Suprapubic skin (tissue), 4 donors: ENCODE measurements at regions not wholly inside any gene's neighbourhood (a gene's known extent, or its start where the extent isn't known, plus 50 kb on each side); places are given as distances from the start of the nearest gene placed in this dataset.

Experiments
- DNase-seq, 2 donors: peaks; one replicate each; pipeline ENCODE4 v3.0.0-alpha.2; 2019; ENCODE audit warnings: low spot score in 2 of 2
- H3K27ac ChIP-seq: fragments of 200-600 bp; sonication (generic); one replicate; pipeline ENCODE4 v1.5.1; 2019
- H3K27me3 ChIP-seq: fragments of 200-600 bp; sonication (generic); one replicate; pipeline ENCODE4 v1.5.1; 2019
- H3K36me3 ChIP-seq: fragments of 200-600 bp; sonication (generic); one replicate; pipeline ENCODE4 v1.5.1; 2019
- H3K4me1 ChIP-seq: fragments of 200-600 bp; sonication (generic); one replicate; pipeline ENCODE4 v1.5.1; 2019
- H3K4me3 ChIP-seq: fragments of 200-600 bp; sonication (generic); one replicate; pipeline ENCODE4 v1.5.1; 2019; ENCODE audit warnings: mild to moderate bottlenecking
- H3K9me3 ChIP-seq: fragments of 200-600 bp; sonication (generic); one replicate; pipeline ENCODE4 v1.5.1; 2019
- EP300 ChIP-seq: sonication (generic); formaldehyde crosslinking; IDR thresholded peaks from one replicate; pipeline ENCODE4 v1.6.1; 2017; ENCODE audit warnings: antibody characterized with exemption
- POLR2A ChIP-seq, 2 donors: fragments of 450-650 bp; IDR thresholded peaks; one replicate each; pipeline ENCODE4 v1.6.1; 2017; ENCODE audit warnings: antibody characterized with exemption in 2 of 2, mild to moderate bottlenecking in 2 of 2, moderate library complexity in 2 of 2
- POLR2AphosphoS5 ChIP-seq, 3 donors: sonication (generic); formaldehyde crosslinking; IDR thresholded peaks; one replicate each; pipeline ENCODE4 v1.6.1; 2017; ENCODE audit warnings: antibody characterized with exemption in 3 of 3
- WGBS: methylation state at CpG from one replicate; pipeline ENCODE4 v1.1.5; 2018; 5-methylcytosine and 5-hydroxymethylcytosine counted together
- TF ChIP-seq, protein P1 (sequence below), 2 donors: fragments of 200-600 bp in 1 of 2; fragments of 450-650 bp in 1 of 2; sonication (generic) in 1 of 2; IDR thresholded peaks; one replicate each; pipeline ENCODE4 v1.5.1; 2016 to 2019; ENCODE audit warnings: antibody characterized with exemption in 2 of 2, mild to moderate bottlenecking in 1 of 2, moderate library complexity in 1 of 2

DNA sequence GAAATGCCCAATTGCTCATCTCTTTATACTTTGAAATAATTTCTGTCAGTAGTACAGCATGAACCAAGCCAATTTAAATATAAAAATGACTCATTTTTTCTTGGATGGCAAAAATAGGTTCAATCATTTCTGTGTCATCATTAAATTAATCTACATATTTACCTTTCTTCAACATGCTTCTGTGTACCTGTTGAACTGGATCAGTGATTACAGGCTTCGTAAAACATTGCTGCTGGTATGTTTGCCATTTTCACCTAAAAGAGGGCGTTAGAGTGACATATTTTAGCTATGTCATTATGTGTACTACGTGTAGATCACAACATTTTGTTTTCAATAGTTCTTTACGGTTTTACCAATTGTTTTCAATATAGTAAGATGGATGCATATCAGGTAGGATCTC is 340.5 kb upstream of the MAOA start:
- peaks cover 4% of the 10 kb centered on the region for H3K4me1 ChIP-seq
- no peak overlapping the region for H3K27ac ChIP-seq
- H3K4me3 ChIP-seq: no peak overlapping the region
- H3K36me3 ChIP-seq: no peaks in the 10 kb centered on the region
- no peaks in the 10 kb centered on the region for H3K9me3 ChIP-seq
- TF ChIP-seq EP300: no peak
- TF ChIP-seq, protein P1, sequence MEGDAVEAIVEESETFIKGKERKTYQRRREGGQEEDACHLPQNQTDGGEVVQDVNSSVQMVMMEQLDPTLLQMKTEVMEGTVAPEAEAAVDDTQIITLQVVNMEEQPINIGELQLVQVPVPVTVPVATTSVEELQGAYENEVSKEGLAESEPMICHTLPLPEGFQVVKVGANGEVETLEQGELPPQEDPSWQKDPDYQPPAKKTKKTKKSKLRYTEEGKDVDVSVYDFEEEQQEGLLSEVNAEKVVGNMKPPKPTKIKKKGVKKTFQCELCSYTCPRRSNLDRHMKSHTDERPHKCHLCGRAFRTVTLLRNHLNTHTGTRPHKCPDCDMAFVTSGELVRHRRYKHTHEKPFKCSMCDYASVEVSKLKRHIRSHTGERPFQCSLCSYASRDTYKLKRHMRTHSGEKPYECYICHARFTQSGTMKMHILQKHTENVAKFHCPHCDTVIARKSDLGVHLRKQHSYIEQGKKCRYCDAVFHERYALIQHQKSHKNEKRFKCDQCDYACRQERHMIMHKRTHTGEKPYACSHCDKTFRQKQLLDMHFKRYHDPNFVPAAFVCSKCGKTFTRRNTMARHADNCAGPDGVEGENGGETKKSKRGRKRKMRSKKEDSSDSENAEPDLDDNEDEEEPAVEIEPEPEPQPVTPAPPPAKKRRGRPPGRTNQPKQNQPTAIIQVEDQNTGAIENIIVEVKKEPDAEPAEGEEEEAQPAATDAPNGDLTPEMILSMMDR (IDR thresholded peaks at IDR 0.05): no peak
- no peak for TF ChIP-seq POLR2A (IDR thresholded peaks at IDR 0.05)
- TF ChIP-seq POLR2AphosphoS5 (IDR thresholded peaks at IDR 0.05): no peak
- no peaks in the 10 kb centered on the region for H3K27me3 ChIP-seq
- whole genome bisulfite sequencing: 44% methylated on average over 4 of the region's 4 CpGs
- DNase-seq: no peak

DNA sequence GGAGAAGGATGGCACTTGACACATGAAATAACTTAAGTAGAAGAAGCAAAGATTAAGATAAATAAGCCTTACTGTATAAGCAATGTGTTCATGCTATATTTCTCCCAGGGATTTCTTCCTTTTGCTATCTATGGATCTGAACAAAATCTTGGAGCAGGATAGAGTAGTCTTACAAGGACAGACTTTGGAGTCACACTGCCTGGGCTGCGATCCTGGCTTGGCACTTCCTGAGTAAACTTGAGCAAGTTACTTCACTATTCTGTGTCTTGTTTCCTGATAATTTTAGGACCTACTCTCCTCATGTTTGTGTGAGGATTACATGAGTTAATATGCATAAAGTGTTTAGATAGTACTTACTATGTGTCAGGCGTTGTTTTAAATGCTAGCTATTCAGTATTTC is 340.0 kb upstream of the MAOA start:
- no peaks in the 10 kb centered on the region for H3K27me3 ChIP-seq
- TF ChIP-seq POLR2A (IDR thresholded peaks at IDR 0.05) (no peak), EP300 (no peak), POLR2AphosphoS5 (IDR thresholded peaks at IDR 0.05) (no peak)
- TF ChIP-seq, protein P1 (IDR thresholded peaks at IDR 0.05): no peak
- no peak overlapping the region for H3K4me3 ChIP-seq
- 59% methylated on average over 2 of the region's 2 CpGs for WGBS
- H3K36me3 ChIP-seq: no peaks in the 10 kb centered on the region
- no peak overlapping the region for H3K27ac ChIP-seq
- H3K4me1 ChIP-seq: peaks cover 4% of the 10 kb centered on the region
- H3K9me3 ChIP-seq: no peaks in the 10 kb centered on the region
- no peak for DNase-seq

DNA sequence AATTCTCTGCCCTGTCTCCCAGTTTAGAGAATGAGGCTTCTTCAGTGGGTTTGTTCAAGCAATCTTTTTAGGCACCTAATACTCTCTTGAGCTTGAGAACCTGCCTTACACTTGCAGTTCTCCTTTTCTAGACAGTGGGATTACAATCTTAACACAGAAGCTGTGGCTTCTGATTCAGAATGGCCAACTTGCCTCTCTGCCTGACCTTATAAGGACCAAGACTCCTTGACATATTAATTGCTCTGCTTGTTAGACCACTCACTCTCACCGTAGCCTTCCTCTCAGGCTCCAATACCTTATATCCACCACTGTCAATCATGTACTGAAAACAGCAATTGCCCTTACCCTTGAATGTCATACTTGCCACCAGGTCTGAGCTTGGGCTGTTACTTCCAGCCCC is 338.7 kb upstream of the MAOA start:
- peaks cover 4% of the 10 kb centered on the region for H3K4me1 ChIP-seq
- no peaks in the 10 kb centered on the region for H3K36me3 ChIP-seq
- no peaks in the 10 kb centered on the region for H3K27me3 ChIP-seq
- no peak for DNase-seq
- no peak overlapping the region for H3K4me3 ChIP-seq
- no peak for TF ChIP-seq POLR2A (IDR thresholded peaks at IDR 0.05)
- no peak for TF ChIP-seq POLR2AphosphoS5 (IDR thresholded peaks at IDR 0.05)
- no peak for TF ChIP-seq EP300
- TF ChIP-seq, protein P1 (IDR thresholded peaks at IDR 0.05): no peak
- no peak overlapping the region for H3K27ac ChIP-seq
- no peaks in the 10 kb centered on the region for H3K9me3 ChIP-seq
- 79% methylated on average over 1 of the region's 1 CpG for WGBS

DNA sequence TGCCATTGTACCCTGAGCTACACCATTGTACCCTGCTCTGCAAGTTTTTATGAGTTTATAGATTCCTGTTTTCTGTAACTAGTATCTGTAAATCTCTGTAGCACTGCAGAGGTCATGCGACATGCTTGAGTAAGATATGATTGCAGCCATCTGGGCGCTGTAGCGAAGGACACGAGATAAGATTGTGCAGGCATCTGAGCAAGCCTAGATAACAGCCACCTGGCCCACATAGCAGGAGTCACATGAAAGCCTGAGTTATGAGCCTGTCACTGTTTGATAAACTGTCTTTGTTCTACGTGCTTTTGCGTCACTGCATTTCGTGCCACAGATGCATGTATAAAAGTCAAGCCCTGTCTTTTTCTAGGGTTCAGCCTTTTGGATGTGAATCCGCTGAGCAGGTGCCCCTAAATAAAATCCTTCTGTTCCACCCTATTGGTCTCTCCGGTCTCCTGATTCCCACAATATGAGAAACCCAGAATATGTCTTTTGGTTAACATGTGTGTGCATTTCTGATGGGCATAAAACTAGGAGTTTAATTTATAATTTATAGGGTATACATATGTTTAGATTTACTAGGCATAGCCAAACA is 327.6 kb upstream of the MAOA start:
- Histone ChIP-seq H3K27ac (no peak overlapping the region), H3K27me3 (no peaks in the 10 kb centered on the region), H3K4me1 (no peaks in the 10 kb centered on the region), H3K4me3 (no peak overlapping the region), H3K9me3 (no peaks in the 10 kb centered on the region), H3K36me3 (no peaks in the 10 kb centered on the region)
- WGBS: 77% methylated on average over 9 of the region's 9 CpGs
- no peak for DNase-seq
- TF ChIP-seq POLR2AphosphoS5 (IDR thresholded peaks at IDR 0.05): no peak

DNA sequence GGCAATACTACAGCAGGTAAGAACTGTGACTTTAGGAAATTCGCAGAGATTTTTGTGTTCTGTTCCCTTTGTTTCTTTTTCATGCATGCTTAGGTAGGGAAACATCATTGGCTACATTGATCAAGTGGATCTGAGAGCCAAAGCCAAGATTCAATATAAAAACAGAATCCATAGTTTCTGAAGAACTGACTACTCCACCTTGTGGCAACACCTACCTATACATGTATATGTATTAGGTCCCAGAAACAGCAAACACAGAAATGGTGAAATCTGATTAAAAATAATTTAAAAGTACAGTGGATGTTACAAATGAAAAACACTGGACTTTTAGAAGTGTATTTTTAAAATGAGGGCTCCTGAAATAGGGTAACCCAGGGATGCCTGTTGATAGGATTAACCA is 322.6 kb upstream of the MAOA start:
- TF ChIP-seq, protein P1 (IDR thresholded peaks at IDR 0.05): no peak
- TF ChIP-seq EP300: no peak
- no peak for TF ChIP-seq POLR2A (IDR thresholded peaks at IDR 0.05)
- no peak for TF ChIP-seq POLR2AphosphoS5 (IDR thresholded peaks at IDR 0.05)
- no peak overlapping the region for H3K27ac ChIP-seq
- no peaks in the 10 kb centered on the region for H3K9me3 ChIP-seq
- no peaks in the 10 kb centered on the region for H3K4me1 ChIP-seq
- no peak overlapping the region for H3K4me3 ChIP-seq
- H3K36me3 ChIP-seq: no peaks in the 10 kb centered on the region
- no peak for DNase-seq
- H3K27me3 ChIP-seq: no peaks in the 10 kb centered on the region
- WGBS: 81% methylated on average over 1 of the region's 1 CpG

DNA sequence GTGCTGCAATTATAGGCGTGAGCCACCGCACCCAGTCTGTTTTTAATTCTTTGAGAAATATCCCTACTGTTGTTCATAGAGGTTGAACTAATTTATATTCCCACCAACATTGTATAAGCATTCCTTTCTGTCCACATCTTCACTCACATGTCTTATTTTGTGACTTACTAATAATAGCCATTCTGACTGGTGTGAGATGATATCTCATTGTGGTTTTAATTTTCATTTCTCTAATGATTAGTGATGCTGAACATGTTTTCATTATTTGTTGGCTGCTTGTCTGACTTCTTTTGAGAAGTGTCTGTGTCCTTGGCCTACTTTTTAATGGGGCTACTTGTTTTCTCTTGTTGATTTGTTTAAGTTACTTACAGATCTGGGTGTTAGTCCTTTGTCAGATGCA is 310.9 kb upstream of the MAOA start:
- Histone ChIP-seq H3K4me3 (no peak overlapping the region), H3K36me3 (no peaks in the 10 kb centered on the region), H3K27me3 (no peaks in the 10 kb centered on the region), H3K27ac (no peak overlapping the region), H3K9me3 (no peaks in the 10 kb centered on the region), H3K4me1 (no peaks in the 10 kb centered on the region)
- no peak for TF ChIP-seq EP300
- no peak for TF ChIP-seq POLR2A (IDR thresholded peaks at IDR 0.05)
- TF ChIP-seq, protein P1 (IDR thresholded peaks at IDR 0.05): no peak
- no peak for TF ChIP-seq POLR2AphosphoS5 (IDR thresholded peaks at IDR 0.05)
- 84% methylated on average over 2 of the region's 2 CpGs for WGBS
- no peak for DNase-seq
